Adrenal gland (tissue), 5 donors: ENCODE measurements at regions not wholly inside any gene's neighbourhood (a gene's known extent, or its start where the extent isn't known, plus 50 kb on each side); places are given as distances from the start of the nearest gene placed in this dataset.

Experiments
- POLR2A ChIP-seq, 2 donors: fragments of 450-650 bp; IDR thresholded peaks; one replicate each; pipeline ENCODE4 v1.6.1; 2017; ENCODE audit warnings: antibody characterized with exemption in 2 of 2, mild to moderate bottlenecking in 2 of 2, moderate library complexity in 1 of 2
- TF ChIP-seq, protein P1 (sequence below), 6 experiments: fragments of 450-650 bp in 4 of 6; fragments of 200-600 bp in 2 of 6; sonication (generic) in 1 of 6; IDR thresholded peaks; 1 replicate in 5 of 6; 2 replicates in 1 of 6; pipeline versions ENCODE4 v1.5.1 to v1.8.0; 2016 to 2021; ENCODE audit warnings: antibody characterized with exemption in 6 of 6, mild to moderate bottlenecking in 2 of 6, moderate library complexity in 1 of 6
- donor health status: DM: no; HTN: no; CAD: no.

DNA sequence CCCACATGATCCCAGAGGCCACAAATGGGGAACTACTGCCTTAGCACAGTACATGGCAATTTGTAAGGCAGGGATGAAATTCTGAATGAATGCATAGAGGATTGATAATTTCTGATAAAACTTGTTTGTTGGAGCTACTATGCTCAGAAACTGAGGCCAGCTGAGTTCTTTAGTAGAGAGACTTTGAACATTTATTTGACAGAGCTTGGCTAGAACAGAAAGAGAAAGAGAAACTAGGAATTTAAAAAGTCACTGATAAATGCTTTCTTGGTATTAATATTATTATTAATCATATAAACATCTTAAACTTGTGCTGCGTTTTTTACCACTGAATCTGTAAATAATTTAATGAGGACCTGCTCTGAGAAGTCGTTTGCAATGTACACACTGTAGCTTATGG lies 923.7 kb upstream of the CNTNAP5 start:
- TF ChIP-seq, protein P1, sequence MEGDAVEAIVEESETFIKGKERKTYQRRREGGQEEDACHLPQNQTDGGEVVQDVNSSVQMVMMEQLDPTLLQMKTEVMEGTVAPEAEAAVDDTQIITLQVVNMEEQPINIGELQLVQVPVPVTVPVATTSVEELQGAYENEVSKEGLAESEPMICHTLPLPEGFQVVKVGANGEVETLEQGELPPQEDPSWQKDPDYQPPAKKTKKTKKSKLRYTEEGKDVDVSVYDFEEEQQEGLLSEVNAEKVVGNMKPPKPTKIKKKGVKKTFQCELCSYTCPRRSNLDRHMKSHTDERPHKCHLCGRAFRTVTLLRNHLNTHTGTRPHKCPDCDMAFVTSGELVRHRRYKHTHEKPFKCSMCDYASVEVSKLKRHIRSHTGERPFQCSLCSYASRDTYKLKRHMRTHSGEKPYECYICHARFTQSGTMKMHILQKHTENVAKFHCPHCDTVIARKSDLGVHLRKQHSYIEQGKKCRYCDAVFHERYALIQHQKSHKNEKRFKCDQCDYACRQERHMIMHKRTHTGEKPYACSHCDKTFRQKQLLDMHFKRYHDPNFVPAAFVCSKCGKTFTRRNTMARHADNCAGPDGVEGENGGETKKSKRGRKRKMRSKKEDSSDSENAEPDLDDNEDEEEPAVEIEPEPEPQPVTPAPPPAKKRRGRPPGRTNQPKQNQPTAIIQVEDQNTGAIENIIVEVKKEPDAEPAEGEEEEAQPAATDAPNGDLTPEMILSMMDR (IDR thresholded peaks at IDR 0.05), result no peak
- no peak for TF ChIP-seq POLR2A (IDR thresholded peaks at IDR 0.05)
